GM12878 (cell line): ENCODE measurements at regions not wholly inside any gene's neighbourhood (a gene's known extent, or its start where the extent isn't known, plus 50 kb on each side); places are given as distances from the start of the nearest gene placed in this dataset.

Experiments
- CTCF ChIP-seq, 3 experiments: IDR thresholded peaks in 2 of 3; conservative IDR thresholded peaks in 1 of 3; 2 replicates each; pipeline ENCODE4 v1.5.1; 2011; ENCODE audit warnings: low read depth in 3 of 3, low read length in 3 of 3, mild to moderate bottlenecking in 3 of 3, control low read depth in 2 of 3, moderate library complexity in 2 of 3, inconsistent platforms in 1 of 3, mixed read lengths in 1 of 3; ENCODE audit not compliant: control insufficient read depth in 2 of 3, insufficient read depth in 1 of 3; ENCODE audit errors: extremely low read depth in 1 of 3
- MYC ChIP-seq: IDR thresholded peaks from 2 replicates; pipeline ENCODE4 v1.6.1; 2011; ENCODE audit warnings: mild to moderate bottlenecking, low read length, moderate library complexity, inconsistent platforms; ENCODE audit not compliant: insufficient read depth, insufficient replicate concordance, insufficient read length, severe bottlenecking
- PBX3 ChIP-seq: IDR thresholded peaks from 2 replicates; pipeline ENCODE4 v1.6.1; 2011; ENCODE audit warnings: mild to moderate bottlenecking, low read depth, low read length, moderate library complexity; ENCODE audit not compliant: insufficient replicate concordance
- RELB ChIP-seq: fragments of 450-650 bp; IDR thresholded peaks from 2 replicates; pipeline ENCODE4 v1.6.1; 2017; ENCODE audit warnings: low read depth, mild to moderate bottlenecking, moderate library complexity
- STAT1 ChIP-seq: fragments of 450-650 bp; conservative IDR thresholded peaks from 2 replicates; pipeline ENCODE4 v1.6.1; 2014; ENCODE audit warnings: antibody characterized with exemption, mild to moderate bottlenecking
- ZNF274 ChIP-seq: IDR thresholded peaks from one replicate; pipeline ENCODE4 v1.8.0; 2011; ENCODE audit not compliant: insufficient read length, insufficient read depth

- TF ChIP-seq MYC (no peak), STAT1 (no peak), CTCF (IDR thresholded peaks at IDR 0.05 in 2 of 3, conservative IDR thresholded peaks at IDR 0.05 in 1 of 3; ENCODE audit: control insufficient read depth in 2 of 3, extremely low read depth in 1 of 3, insufficient read depth in 1 of 3, low read depth in 3 of 3, low read length in 3 of 3) (no peak), RELB (no peak), ZNF274 (no peak), PBX3 (no peak)
These were observed 228.5 kb upstream of the AJAP1 start for GRCh38 chr1:4425892-4426291.
